ENCODE measurements at regions not wholly inside any gene's neighbourhood (a gene's known extent, or its start where the extent isn't known, plus 50 kb on each side); places are given as distances from the start of the nearest gene placed in this dataset.

- peak; percentile 50 for DNase-seq (ENCODE audit: low spot score)
- no peak for TF ChIP-seq CTCF (IDR thresholded peaks at IDR 0.05; ENCODE audit: extremely low read depth, missing control alignments)
These were observed 70.1 kb upstream of the PICALM start for GRCh38 chr11:86138958-86139357.

- DNase-seq (ENCODE audit: low spot score) = no peak
- no peak for TF ChIP-seq CTCF (IDR thresholded peaks at IDR 0.05; ENCODE audit: extremely low read depth, missing control alignments)
These were observed 67.7 kb upstream of the PICALM start for GRCh38 chr11:86136538-86136937.

- no peak for DNase-seq (ENCODE audit: low spot score)
- no peak for TF ChIP-seq CTCF (IDR thresholded peaks at IDR 0.05; ENCODE audit: extremely low read depth, missing control alignments)
These were observed 66.4 kb upstream of the PICALM start for GRCh38 chr11:86135319-86135714.

GRCh38 chr11:86134580-86135318 lies 65.9 kb upstream of the PICALM start:
- TF ChIP-seq CTCF (IDR thresholded peaks at IDR 0.05; ENCODE audit: extremely low read depth, missing control alignments) = no peak
- no peak for DNase-seq (ENCODE audit: low spot score)

GRCh38 chr11:86132667-86133249 lies 63.9 kb upstream of the PICALM start:
- no peak for TF ChIP-seq CTCF (IDR thresholded peaks at IDR 0.05; ENCODE audit: extremely low read depth, missing control alignments)
- no peak for DNase-seq (ENCODE audit: low spot score)

GRCh38 chr11:86129740-86130540 lies 61.1 kb upstream of the PICALM start:
- DNase-seq (ENCODE audit: low spot score) = no peak
- TF ChIP-seq CTCF (IDR thresholded peaks at IDR 0.05; ENCODE audit: extremely low read depth, missing control alignments) = no peak

GRCh38 chr11:86128914-86129313 lies 60.0 kb upstream of the PICALM start:
- DNase-seq (ENCODE audit: low spot score) = no peak
- TF ChIP-seq CTCF (IDR thresholded peaks at IDR 0.05; ENCODE audit: extremely low read depth, missing control alignments) = no peak
